Stimulated activated CD4-positive, alpha-beta T cell treated with anti-CD3 and anti-CD28 coated beads, Interleukin-15, amount 100 ng/mL, for 24 hours (primary cell): ENCODE measurements at regions not wholly inside any gene's neighbourhood (a gene's known extent, or its start where the extent isn't known, plus 50 kb on each side); places are given as distances from the start of the nearest gene placed in this dataset.
"Not testable (repeated sequence)": the region's sequence is repeated elsewhere in the genome, so short reads cannot be mapped to it uniquely, and the experiment has no call there.

Source experiments
- DNase-seq: peaks from one replicate; pipeline ENCODE4 v3.0.0-alpha.2; 2020

- no peak for DNase-seq
Measured at GRCh38 chr9:36521148-36521547, 51.5 kb upstream of the MELK start.

- DNase-seq = no peak
Measured at GRCh38 chr9:36517131-36517530, 55.6 kb upstream of the MELK start.

- DNase-seq = peak; percentile 14
Measured at GRCh38 chr9:36504156-36504555, 68.5 kb upstream of the MELK start.

GRCh38 chr9:36503172-36504088 lies 69.3 kb upstream of the MELK start:
- DNase-seq = no peak

- DNase-seq = no peak
Measured at GRCh38 chr9:36501727-36502126, 71.0 kb upstream of the MELK start.

GRCh38 chr9:36500931-36501330 lies 71.8 kb upstream of the MELK start:
- DNase-seq = not testable (repeated sequence)

GRCh38 chr9:36499174-36499890 lies 73.4 kb upstream of the MELK start:
- DNase-seq = no peak

- DNase-seq = peak; percentile 45
Measured at GRCh38 chr9:36493564-36493963, 79.1 kb upstream of the MELK start.

GRCh38 chr9:36492865-36493264 lies 79.8 kb upstream of the MELK start:
- DNase-seq = peak; percentile 9

- no peak for DNase-seq
Measured at GRCh38 chr9:36489453-36489852, 83.2 kb upstream of the MELK start.

GRCh38 chr9:36488389-36488756 lies 84.3 kb upstream of the MELK start:
- peak; percentile 35 for DNase-seq

- DNase-seq = peak; percentile 93
Measured at GRCh38 chr9:36487482-36488388, 85.0 kb upstream of the MELK start.

- peak; percentile 75 for DNase-seq
Measured at GRCh38 chr9:36486933-36487481, 85.7 kb upstream of the MELK start.

- DNase-seq = peak; percentile 38
Measured at GRCh38 chr9:36486329-36486932, 86.3 kb upstream of the MELK start.

- peak; percentile 6 for DNase-seq
Measured at GRCh38 chr9:36485647-36486328, 85.7 kb upstream of the RNF38 start.

- DNase-seq = no peak
Measured at GRCh38 chr9:36484124-36484523, 84.1 kb upstream of the RNF38 start.

- no peak for DNase-seq
Measured at GRCh38 chr9:36479101-36479500, 79.0 kb upstream of the RNF38 start.

GRCh38 chr9:36471359-36471758 lies 71.3 kb upstream of the RNF38 start:
- no peak for DNase-seq

- peak; percentile 71 for DNase-seq
Measured at GRCh38 chr9:36470643-36471290, 70.7 kb upstream of the RNF38 start.

GRCh38 chr9:36463467-36463866 lies 63.4 kb upstream of the RNF38 start:
- DNase-seq = no peak

GRCh38 chr9:36462245-36462644 lies 62.2 kb upstream of the RNF38 start:
- DNase-seq = no peak
